Peyer's patch (tissue), 4 donors: ENCODE measurements at regions not wholly inside any gene's neighbourhood (a gene's known extent, or its start where the extent isn't known, plus 50 kb on each side); places are given as distances from the start of the nearest gene placed in this dataset.

Source experiments
- DNase-seq, 3 donors: peaks; one replicate each; pipeline ENCODE4 v3.0.0-alpha.2; 2017 to 2019
- H3K27ac ChIP-seq, 4 donors: fragments of 200-600 bp; sonication (generic); one replicate each; pipeline ENCODE4 v1.5.1; 2016 to 2019
- H3K27me3 ChIP-seq, 2 donors: fragments of 200-600 bp; sonication (generic); one replicate each; pipeline ENCODE4 v1.5.1; 2019
- H3K36me3 ChIP-seq, 3 donors: fragments of 200-600 bp; sonication (generic); one replicate each; pipeline ENCODE4 v1.5.1; 2016 to 2019
- H3K4me1 ChIP-seq, 4 donors: fragments of 200-600 bp; sonication (generic); one replicate each; pipeline ENCODE4 v1.5.1; 2016 to 2019
- H3K4me3 ChIP-seq, 4 donors: fragments of 200-600 bp; sonication (generic); 1 replicate in 3 of 4; 2 replicates in 1 of 4; pipeline ENCODE4 v1.5.1; 2016 to 2019; ENCODE audit warnings: mild to moderate bottlenecking in 1 of 4
- H3K9me3 ChIP-seq, 4 donors: fragments of 200-600 bp; sonication (generic); one replicate each; pipeline ENCODE4 v1.5.1; 2016 to 2019; ENCODE audit warnings: mild to moderate bottlenecking in 1 of 4
- POLR2A ChIP-seq, 2 donors: fragments of 450-650 bp; IDR thresholded peaks; one replicate each; pipeline ENCODE4 v1.5.1; 2017; ENCODE audit warnings: antibody characterized with exemption in 2 of 2, mild to moderate bottlenecking in 2 of 2, moderate library complexity in 2 of 2
- TF ChIP-seq, protein P1 (sequence below), 6 experiments: fragments of 450-650 bp in 4 of 6; fragments of 200-600 bp in 2 of 6; sonication (generic) in 1 of 6; IDR thresholded peaks; one replicate each; pipeline ENCODE4 v1.5.1; 2017 to 2019; ENCODE audit warnings: antibody characterized with exemption in 6 of 6, mild to moderate bottlenecking in 3 of 6, moderate library complexity in 1 of 6

DNA sequence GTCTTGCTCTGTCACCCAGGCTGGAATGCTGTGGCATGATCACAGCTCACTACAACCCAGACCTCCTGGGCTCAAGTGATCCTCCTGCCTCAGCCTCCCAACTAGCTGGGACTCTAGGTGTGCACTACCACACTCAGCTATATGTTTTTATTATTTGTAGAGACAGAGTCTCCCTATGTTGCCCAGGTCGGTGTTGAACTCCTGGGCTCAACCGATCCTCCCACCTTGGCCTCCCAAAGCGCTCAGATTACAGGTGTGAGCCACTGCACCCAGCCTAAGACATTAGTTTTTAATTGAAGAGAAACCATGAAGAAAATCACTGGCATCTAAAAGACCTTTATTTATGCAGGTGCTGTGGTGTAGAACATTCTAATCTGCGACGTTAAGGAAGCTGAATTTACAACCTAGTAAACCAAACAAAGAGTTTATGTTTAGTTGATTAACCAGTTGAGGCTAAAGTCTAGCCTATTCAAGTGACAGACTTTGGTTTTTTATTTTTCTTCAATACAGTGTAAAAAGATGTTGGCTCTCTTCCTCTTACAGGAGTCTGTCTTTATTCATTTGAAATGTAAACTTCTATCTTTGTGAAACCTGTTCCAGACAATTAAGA lies 52.5 kb upstream of the NBL1 start:
- H3K9me3 ChIP-seq = no peaks in the 10 kb centered on the region
- peak overlapping the region in 2 of 4 donors; percentile 68 to 74 for H3K27ac ChIP-seq
- H3K4me1 ChIP-seq = peaks cover 0 to 20% (median 3%) of the 10 kb centered on the region in 4 donors
- DNase-seq = no peak
- no peaks in the 10 kb centered on the region for H3K27me3 ChIP-seq
- TF ChIP-seq, protein P1, sequence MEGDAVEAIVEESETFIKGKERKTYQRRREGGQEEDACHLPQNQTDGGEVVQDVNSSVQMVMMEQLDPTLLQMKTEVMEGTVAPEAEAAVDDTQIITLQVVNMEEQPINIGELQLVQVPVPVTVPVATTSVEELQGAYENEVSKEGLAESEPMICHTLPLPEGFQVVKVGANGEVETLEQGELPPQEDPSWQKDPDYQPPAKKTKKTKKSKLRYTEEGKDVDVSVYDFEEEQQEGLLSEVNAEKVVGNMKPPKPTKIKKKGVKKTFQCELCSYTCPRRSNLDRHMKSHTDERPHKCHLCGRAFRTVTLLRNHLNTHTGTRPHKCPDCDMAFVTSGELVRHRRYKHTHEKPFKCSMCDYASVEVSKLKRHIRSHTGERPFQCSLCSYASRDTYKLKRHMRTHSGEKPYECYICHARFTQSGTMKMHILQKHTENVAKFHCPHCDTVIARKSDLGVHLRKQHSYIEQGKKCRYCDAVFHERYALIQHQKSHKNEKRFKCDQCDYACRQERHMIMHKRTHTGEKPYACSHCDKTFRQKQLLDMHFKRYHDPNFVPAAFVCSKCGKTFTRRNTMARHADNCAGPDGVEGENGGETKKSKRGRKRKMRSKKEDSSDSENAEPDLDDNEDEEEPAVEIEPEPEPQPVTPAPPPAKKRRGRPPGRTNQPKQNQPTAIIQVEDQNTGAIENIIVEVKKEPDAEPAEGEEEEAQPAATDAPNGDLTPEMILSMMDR (IDR thresholded peaks at IDR 0.05) = no peak
- no peak for TF ChIP-seq POLR2A (IDR thresholded peaks at IDR 0.05)
- no peaks in the 10 kb centered on the region for H3K36me3 ChIP-seq
- no peak overlapping the region for H3K4me3 ChIP-seq

DNA sequence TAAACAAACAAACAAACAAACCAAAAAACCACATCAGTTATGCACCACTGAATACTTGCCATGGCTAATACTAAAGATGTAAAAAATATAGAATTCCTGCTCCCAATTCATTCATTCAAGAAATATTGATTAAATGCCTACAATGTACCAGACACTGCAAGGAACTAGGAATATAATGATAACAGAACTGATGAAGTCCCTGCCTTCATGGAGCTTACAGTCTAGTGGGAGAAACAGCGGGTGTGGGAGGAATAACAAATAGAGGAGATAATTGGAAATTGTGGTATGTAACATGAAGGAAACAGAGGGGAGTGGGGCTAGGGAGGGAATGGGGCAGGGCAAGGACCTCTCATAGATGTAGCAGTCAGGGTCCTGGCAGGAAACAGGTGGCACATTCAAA lies 58.6 kb upstream of the NBL1 start:
- Histone ChIP-seq H3K9me3 (no peaks in the 10 kb centered on the region), H3K27ac (no peak overlapping the region), H3K27me3 (no peaks in the 10 kb centered on the region), H3K36me3 (no peaks in the 10 kb centered on the region), H3K4me3 (no peak overlapping the region), H3K4me1 (peaks cover 0 to 4% (median 0%) of the 10 kb centered on the region in 4 donors)
- no peak for DNase-seq
- TF ChIP-seq, protein P1 (IDR thresholded peaks at IDR 0.05) = no peak
- no peak for TF ChIP-seq POLR2A (IDR thresholded peaks at IDR 0.05)

DNA sequence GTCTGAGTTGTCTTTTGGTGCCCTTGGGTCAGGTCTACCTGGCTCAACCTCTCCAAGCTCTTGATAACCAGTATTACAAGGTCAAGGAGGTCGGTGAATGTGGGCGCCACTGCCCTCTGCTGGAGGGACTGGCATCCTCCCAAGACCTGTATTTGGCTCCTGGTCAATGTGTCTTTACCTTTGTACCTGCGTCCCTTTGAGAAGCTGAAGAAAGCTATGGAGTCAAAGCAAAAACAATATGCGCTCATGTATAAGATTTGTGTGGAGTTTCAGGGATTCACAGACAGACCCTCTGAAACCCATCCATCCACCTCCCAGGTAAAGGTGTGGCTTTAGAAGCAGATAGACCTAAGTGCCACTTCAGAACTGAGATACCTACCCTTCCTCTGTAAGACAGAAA lies 61.8 kb upstream of the NBL1 start:
- H3K27ac ChIP-seq = no peak overlapping the region
- H3K9me3 ChIP-seq = no peaks in the 10 kb centered on the region
- H3K36me3 ChIP-seq = no peaks in the 10 kb centered on the region
- TF ChIP-seq, protein P1 (IDR thresholded peaks at IDR 0.05) = peak; percentile 63 to 92 (median 84)
- no peak for TF ChIP-seq POLR2A (IDR thresholded peaks at IDR 0.05)
- DNase-seq = peak; percentile 71 to 93 (median 90)
- H3K27me3 ChIP-seq = no peaks in the 10 kb centered on the region
- no peak overlapping the region for H3K4me3 ChIP-seq
- H3K4me1 ChIP-seq = peaks cover 0 to 4% (median 0%) of the 10 kb centered on the region in 4 donors

DNA sequence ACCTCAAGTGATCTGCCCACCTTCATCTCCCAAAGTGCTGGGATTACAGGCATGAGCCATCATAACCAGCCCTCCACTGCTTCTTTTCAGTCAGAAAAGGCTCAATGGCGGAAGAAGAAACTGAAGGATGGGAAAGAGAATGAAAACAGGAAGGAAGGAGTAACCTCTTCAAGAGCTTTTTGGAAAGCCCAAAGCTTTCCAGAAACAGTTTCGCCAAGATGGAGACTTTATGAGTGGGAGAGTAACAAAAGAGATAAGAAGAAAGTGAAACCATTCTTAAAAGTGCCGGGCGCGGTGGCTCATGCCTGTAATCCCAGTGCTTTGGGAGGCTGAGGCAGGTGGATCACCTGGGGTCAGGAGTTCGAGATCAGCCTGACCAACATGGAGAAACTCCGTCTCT lies 62.7 kb upstream of the NBL1 start:
- Histone ChIP-seq H3K9me3 (no peaks in the 10 kb centered on the region), H3K27ac (no peak overlapping the region), H3K4me1 (peaks cover 0 to 4% (median 0%) of the 10 kb centered on the region in 4 donors), H3K36me3 (no peaks in the 10 kb centered on the region), H3K27me3 (no peaks in the 10 kb centered on the region), H3K4me3 (no peak overlapping the region)
- no peak for TF ChIP-seq POLR2A (IDR thresholded peaks at IDR 0.05)
- TF ChIP-seq, protein P1 (IDR thresholded peaks at IDR 0.05) = no peak
- no peak for DNase-seq

DNA sequence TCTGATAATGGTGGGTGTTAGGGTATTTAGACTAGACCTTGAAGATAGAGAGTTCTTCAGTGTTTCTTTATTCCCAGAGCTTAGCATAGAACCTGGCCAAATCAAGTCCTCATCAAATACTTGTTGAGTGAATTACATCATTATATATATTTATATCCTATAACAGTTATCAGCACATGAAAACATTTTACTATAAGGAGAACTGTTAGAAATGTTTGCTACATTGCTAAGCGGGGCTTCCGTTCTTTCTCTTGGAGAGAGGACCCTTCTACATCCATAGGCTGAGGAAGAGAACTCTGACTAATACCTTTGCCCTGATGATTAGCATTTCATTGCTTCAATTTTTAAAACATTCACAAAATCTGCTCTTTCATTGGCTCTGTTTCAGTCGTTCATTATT lies 66.5 kb upstream of the NBL1 start:
- H3K27ac ChIP-seq = no peak overlapping the region
- no peaks in the 10 kb centered on the region for H3K36me3 ChIP-seq

More for the DNA sequence above, 66.5 kb upstream of the NBL1 start:
- no peak for TF ChIP-seq POLR2A (IDR thresholded peaks at IDR 0.05)
- TF ChIP-seq, protein P1 (IDR thresholded peaks at IDR 0.05) = no peak
- Histone ChIP-seq H3K9me3 (no peaks in the 10 kb centered on the region), H3K4me3 (no peak overlapping the region), H3K27me3 (no peaks in the 10 kb centered on the region), H3K4me1 (peaks cover 0 to 1% (median 0%) of the 10 kb centered on the region in 4 donors)
- DNase-seq = no peak
